Endothelial cell of umbilical vein (primary cell): ENCODE measurements at regions not wholly inside any gene's neighbourhood (a gene's known extent, or its start where the extent isn't known, plus 50 kb on each side); places are given as distances from the start of the nearest gene placed in this dataset.

Experiments
- CTCF ChIP-seq, 2 donors: IDR thresholded peaks; 1 replicate in 1 of 2; 2 replicates in 1 of 2; pipeline ENCODE4 v1.5.1; 2011; ENCODE audit warnings: low read length in 2 of 2, mild to moderate bottlenecking in 2 of 2, moderate library complexity in 2 of 2, control low read depth in 1 of 2, inconsistent platforms in 1 of 2, low read depth in 1 of 2; ENCODE audit not compliant: insufficient read depth in 1 of 2; ENCODE audit errors: extremely low read depth in 1 of 2
- EZH2 ChIP-seq: IDR thresholded peaks from 2 replicates; pipeline ENCODE4 v1.6.1; 2012; ENCODE audit warnings: borderline replicate concordance, low read depth, mild to moderate bottlenecking, moderate library complexity, low read length, inconsistent platforms; ENCODE audit not compliant: severe bottlenecking
- FOS ChIP-seq: IDR thresholded peaks from 2 replicates; pipeline ENCODE4 v1.6.1; 2011; ENCODE audit warnings: mild to moderate bottlenecking, low read length, moderate library complexity, borderline replicate concordance; ENCODE audit not compliant: insufficient read depth
- GATA2 ChIP-seq: IDR thresholded peaks from 2 replicates; pipeline ENCODE4 v1.7.0; 2011; ENCODE audit warnings: low read depth, mild to moderate bottlenecking, moderate library complexity, mixed read lengths, low read length; ENCODE audit not compliant: insufficient read length, insufficient read depth
- JUN ChIP-seq: IDR thresholded peaks from 2 replicates; pipeline ENCODE4 v1.6.1; 2011; ENCODE audit warnings: borderline replicate concordance, low read depth; ENCODE audit not compliant: insufficient read length, insufficient read depth
- MAX ChIP-seq: IDR thresholded peaks from 2 replicates; pipeline ENCODE4 v1.6.1; 2011; ENCODE audit not compliant: insufficient read depth, insufficient read length
- MYC ChIP-seq: IDR thresholded peaks from one replicate; pipeline ENCODE4 v1.6.1; 2011; ENCODE audit warnings: mild to moderate bottlenecking, low read depth, low read length
- POLR2A ChIP-seq: IDR thresholded peaks from 2 replicates; pipeline ENCODE4 v1.6.1; 2012; ENCODE audit warnings: low read depth, mild to moderate bottlenecking, control low read depth, low read length
- POLR2AphosphoS5 ChIP-seq: IDR thresholded peaks from 2 replicates; pipeline ENCODE4 v1.6.1; 2012; ENCODE audit warnings: low read depth, mild to moderate bottlenecking, control low read depth, low read length, moderate library complexity; ENCODE audit not compliant: insufficient read depth

- TF ChIP-seq CTCF (IDR thresholded peaks at IDR 0.05; ENCODE audit: extremely low read depth in 1 of 2, insufficient read depth in 1 of 2, low read depth in 1 of 2, low read length in 2 of 2) (no peak), POLR2A (no peak), MAX (no peak), EZH2 (no peak), POLR2AphosphoS5 (no peak), MYC (no peak), FOS (no peak), GATA2 (no peak), JUN (no peak)
Observed at GRCh38 chr2:240205772-240206171, 65.3 kb upstream of the OTOS start.
